ENCODE measurements at regions not wholly inside any gene's neighbourhood (a gene's known extent, or its start where the extent isn't known, plus 50 kb on each side); places are given as distances from the start of the nearest gene placed in this dataset.

GRCh38 chr4:13912436-13912925, 285.0 kb upstream of the BOD1L1 start:
- in situ Hi-C loops (cut with MboI; ENCODE audit: low sequenced_read_pairs, unreplicated experiment), result no loop called here
- no peak for TF ChIP-seq CTCF (IDR thresholded peaks at IDR 0.05; ENCODE audit: borderline replicate concordance, control extremely low read depth, extremely low read depth, insufficient read depth, missing control alignments)
- no peak for DNase-seq (ENCODE audit: low spot score)

- in situ Hi-C loops (cut with MboI; ENCODE audit: low sequenced_read_pairs, unreplicated experiment), result no loop called here
- no peak for DNase-seq (ENCODE audit: low spot score)
- no peak for TF ChIP-seq CTCF (IDR thresholded peaks at IDR 0.05; ENCODE audit: borderline replicate concordance, control extremely low read depth, extremely low read depth, insufficient read depth, missing control alignments)
Measured at GRCh38 chr4:13912966-13913365, 285.4 kb upstream of the BOD1L1 start.

GRCh38 chr4:13917015-13917414, 289.5 kb upstream of the BOD1L1 start:
- in situ Hi-C loops (cut with MboI; ENCODE audit: low sequenced_read_pairs, unreplicated experiment), result no loop called here
- DNase-seq (ENCODE audit: low spot score), result no peak

DNA sequence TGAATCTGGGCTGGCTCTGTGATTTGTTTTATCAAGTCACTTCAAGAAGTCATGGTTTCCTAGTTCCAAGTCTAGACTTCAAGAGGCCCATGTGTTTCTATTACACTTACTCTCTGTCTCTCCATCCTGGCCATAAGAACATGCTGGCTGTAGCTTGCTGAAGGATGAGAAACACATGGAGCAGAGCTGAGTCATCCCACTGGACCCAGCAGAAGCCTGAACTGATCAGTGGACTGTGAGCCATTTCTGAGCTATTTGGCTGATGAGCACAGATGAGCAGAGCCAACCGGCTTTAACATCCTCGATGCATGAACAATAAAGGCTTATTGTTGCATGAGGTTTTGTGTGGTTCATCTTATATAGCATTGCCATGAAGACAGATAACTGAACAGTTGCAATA, 290.6 kb upstream of the BOD1L1 start:
- no peak for TF ChIP-seq CTCF (IDR thresholded peaks at IDR 0.05; ENCODE audit: borderline replicate concordance, control extremely low read depth, extremely low read depth, insufficient read depth, missing control alignments)
- DNase-seq (ENCODE audit: low spot score), result no peak
- in situ Hi-C loops (cut with MboI; ENCODE audit: low sequenced_read_pairs, unreplicated experiment), result no loop called here

More at GRCh38 chr4:13917015-13917414, 289.5 kb upstream of the BOD1L1 start:
- no peak for TF ChIP-seq CTCF (IDR thresholded peaks at IDR 0.05; ENCODE audit: borderline replicate concordance, control extremely low read depth, extremely low read depth, insufficient read depth, missing control alignments)

- TF ChIP-seq CTCF (IDR thresholded peaks at IDR 0.05; ENCODE audit: borderline replicate concordance, control extremely low read depth, extremely low read depth, insufficient read depth, missing control alignments), result no peak
Measured at GRCh38 chr4:13918991-13919441, 291.5 kb upstream of the BOD1L1 start.

GRCh38 chr4:13920111-13920875, 292.8 kb upstream of the BOD1L1 start:
- no peak for TF ChIP-seq CTCF (IDR thresholded peaks at IDR 0.05; ENCODE audit: borderline replicate concordance, control extremely low read depth, extremely low read depth, insufficient read depth, missing control alignments)
- in situ Hi-C loops (cut with MboI; ENCODE audit: low sequenced_read_pairs, unreplicated experiment), result no loop called here
- DNase-seq (ENCODE audit: low spot score), result no peak

More at GRCh38 chr4:13918991-13919441, 291.5 kb upstream of the BOD1L1 start:
- DNase-seq (ENCODE audit: low spot score), result no peak
- in situ Hi-C loops (cut with MboI; ENCODE audit: low sequenced_read_pairs, unreplicated experiment), result no loop called here
